HepG2 (cell line): ENCODE measurements at regions not wholly inside any gene's neighbourhood (a gene's known extent, or its start where the extent isn't known, plus 50 kb on each side); places are given as distances from the start of the nearest gene placed in this dataset.

Experiments
- ATAC-seq: fragments of 200-7000 bp; cut with Tn5 transposase; 3 replicates; pipeline ENCODE4 v1.9.1; 2020; ENCODE audit warnings: mild to moderate bottlenecking, moderate library complexity
- BruUV-seq: library from RNA; stranded (reverse); fragments of 400-500 nt; replicated peaks from 2 replicates; lab custom pipeline; 2021; lab: Mats Ljungman, UMichigan
- CTCF ChIA-PET: fragments of 300-600 bp; formaldehyde crosslinking; extraction: SDS; loops from one replicate; lab custom pipeline; 2021; ENCODE audit warnings: low total read pairs, inconsistent platforms, low intra/inter-chr PET ratio; lab: Yijun Ruan, JAX
- POLR2A ChIA-PET: fragments of 350-600 bp; sonication (Branson Sonifier 250); formaldehyde crosslinking; loops from one replicate; lab custom pipeline; 2020; ENCODE audit warnings: antibody characterized with exemption, inconsistent platforms; lab: Yijun Ruan, JAX
- DNase-seq: peaks from one replicate; pipeline ENCODE4 v3.0.0-alpha.2; 2015; ENCODE audit warnings: low spot score
- FAIRE-seq: peaks from 3 replicates; lab custom pipeline; 2011; peaks lifted over from hg19 to GRCh38; lab: Jason Lieb, UNC
- H2AFZ ChIP-seq: one replicate; pipeline ENCODE4 v1.6.1; 2011; ENCODE audit warnings: low read length, inconsistent platforms
- H3K27ac ChIP-seq: fragments of 300-600 bp; 3 replicates; pipeline ENCODE4 v1.8.0; 2011; ENCODE audit warnings: mixed run types, mild to moderate bottlenecking, mixed read lengths, low read length, inconsistent platforms; ENCODE audit not compliant: insufficient read depth; ENCODE audit errors: extremely low read length
- H3K27me3 ChIP-seq, 2 experiments: fragments of 200-600 bp in 1 of 2; 2 replicates in 1 of 2; 3 replicates in 1 of 2; pipeline versions ENCODE4 v1.6.0 to v1.8.0; 2011; ENCODE audit warnings: low read length in 2 of 2, mild to moderate bottlenecking in 2 of 2, moderate library complexity in 2 of 2, inconsistent platforms in 1 of 2; ENCODE audit not compliant: insufficient read depth in 2 of 2, control insufficient read depth in 1 of 2
- H3K36me3 ChIP-seq, 2 experiments: fragments of 200-600 bp in 1 of 2; replicated peaks in 1 of 2; 2 replicates in 1 of 2; 3 replicates in 1 of 2; pipeline versions ENCODE4 v1.5.1 to v1.8.0; 2011; ENCODE audit warnings: low read length in 2 of 2, inconsistent platforms in 1 of 2; ENCODE audit not compliant: insufficient read depth in 2 of 2, control insufficient read depth in 1 of 2
- H3K4me1 ChIP-seq: 2 replicates; pipeline ENCODE4 v1.5.1; 2012; ENCODE audit warnings: low read length, inconsistent platforms; ENCODE audit not compliant: insufficient read depth
- H3K4me2 ChIP-seq: 2 replicates; pipeline ENCODE4 v1.6.0; 2011; ENCODE audit warnings: low read depth, low read length, inconsistent platforms
- H3K4me3 ChIP-seq, 3 experiments: fragments of 200-600 bp in 1 of 3; sonication (generic), shearing (Covaris generic) in 1 of 3; replicated peaks in 1 of 3; 2 replicates each; pipeline ENCODE4 v1.5.1; 2011 to 2016; ENCODE audit warnings: low read length in 3 of 3, inconsistent platforms in 2 of 3, low read depth in 2 of 3, mild to moderate bottlenecking in 2 of 3, control low read depth in 1 of 3, mixed read lengths in 1 of 3; ENCODE audit not compliant: insufficient read depth in 1 of 3
- H3K79me2 ChIP-seq: one replicate; pipeline ENCODE4 v1.6.1; 2011; ENCODE audit warnings: low read length, inconsistent platforms; ENCODE audit not compliant: insufficient read depth
- H3K9ac ChIP-seq: 2 replicates; pipeline ENCODE4 v1.6.0; 2011; ENCODE audit warnings: mild to moderate bottlenecking, low read depth, low read length, inconsistent platforms; ENCODE audit not compliant: insufficient read depth
- H3K9me3 ChIP-seq: 2 replicates; pipeline ENCODE4 v1.5.1; 2012; ENCODE audit warnings: mild to moderate bottlenecking, low read length
- H4K20me1 ChIP-seq: 2 replicates; pipeline ENCODE4 v1.6.0; 2011; ENCODE audit warnings: inconsistent platforms, mild to moderate bottlenecking, low read length, moderate library complexity; ENCODE audit not compliant: insufficient read depth
- ATF1 ChIP-seq: IDR thresholded peaks from 2 replicates; pipeline ENCODE4 v1.6.1; 2016; ENCODE audit warnings: mild to moderate bottlenecking, control low read depth
- HNF4G ChIP-seq, 2 experiments: sonication (generic) in 1 of 2; formaldehyde crosslinking in 1 of 2; IDR thresholded peaks; 2 replicates each; pipeline versions ENCODE4 v1.4.0 to v1.6.1; 2011 to 2020; ENCODE audit warnings: borderline replicate concordance in 2 of 2, low read depth in 2 of 2, mild to moderate bottlenecking in 2 of 2, low read length in 1 of 2, missing genetic modification reagents in 1 of 2, moderate library complexity in 1 of 2
- NFKB2 ChIP-seq: sonication (generic); formaldehyde crosslinking; IDR thresholded peaks from 2 replicates; pipeline ENCODE4 v1.4.0; 2020; ENCODE audit warnings: missing genetic modification reagents, borderline replicate concordance
- NR3C1 ChIP-seq: sonication (generic); formaldehyde crosslinking; IDR thresholded peaks from 2 replicates; pipeline ENCODE4 v1.4.0; 2020; ENCODE audit warnings: missing genetic modification reagents
- NRL ChIP-seq: sonication (generic); formaldehyde crosslinking; IDR thresholded peaks from 2 replicates; pipeline ENCODE4 v1.5.0; 2020; ENCODE audit warnings: missing genetic modification reagents, mild to moderate bottlenecking, moderate library complexity, borderline replicate concordance
- POLR2AphosphoS5 ChIP-seq: IDR thresholded peaks from 2 replicates; pipeline ENCODE4 v1.6.1; 2012; ENCODE audit warnings: low read depth, low read length
- RFX5 ChIP-seq: IDR thresholded peaks from 2 replicates; pipeline ENCODE4 v1.6.1; 2011; ENCODE audit warnings: low read depth, low read length, improper control_type of control experiment
- SRSF9 ChIP-seq: fragments of 200-400 bp; formaldehyde crosslinking; IDR thresholded peaks from 2 replicates; pipeline ENCODE4 v1.6.1; 2018; ENCODE audit warnings: borderline replicate concordance, mild to moderate bottlenecking, low read depth, low read length; ENCODE audit not compliant: insufficient read depth, poor library complexity, severe bottlenecking
- SYNCRIP ChIP-seq: fragments of 200-400 bp; formaldehyde crosslinking; IDR thresholded peaks from 2 replicates; pipeline ENCODE4 v1.6.1; 2018; ENCODE audit warnings: mild to moderate bottlenecking, low read depth, low read length; ENCODE audit not compliant: insufficient read depth
- ZBTB14 ChIP-seq: sonication (generic); formaldehyde crosslinking; IDR thresholded peaks from 2 replicates; pipeline ENCODE4 v1.4.0; 2020; ENCODE audit warnings: missing genetic modification reagents
- ZNF274 ChIP-seq: sonication (generic); formaldehyde crosslinking; IDR thresholded peaks from 2 replicates; pipeline ENCODE4 v1.5.1; 2020; ENCODE audit warnings: mild to moderate bottlenecking, missing genetic modification reagents
- ZNF34 ChIP-seq: sonication (generic); formaldehyde crosslinking; IDR thresholded peaks from 2 replicates; pipeline ENCODE4 v1.4.0; 2020; ENCODE audit warnings: mild to moderate bottlenecking, missing genetic modification reagents, borderline replicate concordance
- WGBS: methylation state at CpG from one replicate; pipeline ENCODE4 v1.1.6; 2017; ENCODE audit warnings: low lambda C conversion rate; 5-methylcytosine and 5-hydroxymethylcytosine counted together
- in situ Hi-C: cut with HindIII; loops from 2 replicates; pipeline ENCODE4 v1.10.0; 2017; ENCODE audit warnings: low pct_unique_long_range_greater_than_20kb; ENCODE audit not compliant: extremely low pct_ligation_motif_present
- intact Hi-C: fragments of 100-400 bp; cut with micrococcal nuclease; formaldehyde crosslinking; loops from one replicate; pipeline ENCODE4 v1.10.0; 2022; ENCODE audit not compliant: unreplicated experiment
- TF ChIP-seq, protein P1 (sequence below), 2 experiments: fragments of 450-650 bp in 1 of 2; sonication (generic) in 1 of 2; formaldehyde crosslinking in 1 of 2; IDR thresholded peaks; 2 replicates each; pipeline versions ENCODE4 v1.6.1 to v1.8.0; 2016 to 2022; ENCODE audit warnings: antibody characterized with exemption in 1 of 2, mild to moderate bottlenecking in 1 of 2, missing genetic modification reagents in 1 of 2
- TF ChIP-seq, protein P2 (sequence below): IDR thresholded peaks from 2 replicates; pipeline ENCODE4 v1.6.1; 2016

DNA sequence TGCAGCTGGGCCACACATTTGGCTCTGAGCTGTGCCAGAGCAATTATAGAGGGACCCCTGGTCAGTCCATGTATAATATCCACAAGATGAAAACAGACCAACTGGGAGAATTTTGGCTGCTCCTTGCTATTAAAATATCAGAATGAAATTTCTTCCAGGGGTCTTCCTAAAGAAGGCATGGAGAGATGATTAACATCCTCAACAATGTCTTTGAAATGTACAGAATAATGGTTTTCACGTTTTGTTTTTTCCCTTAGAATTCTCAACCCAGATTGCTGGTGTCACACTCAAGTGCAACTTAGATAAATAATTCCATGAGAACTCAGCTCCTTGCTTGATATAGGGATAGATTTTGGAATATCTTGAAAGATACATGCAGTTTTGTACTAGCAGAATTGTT lies 148.3 kb upstream of the SLC24A2 start:
- in situ Hi-C loops (loop anchor here (25.0 kb wide), 1 partner anchor 700 kb away; no protein-coding TSS in a partner anchor), intact Hi-C loops (no loop called here)
- Histone ChIP-seq H3K79me2 (no peaks in the 10 kb centered on the region), H4K20me1 (no peaks in the 10 kb centered on the region), H3K9me3 (no peaks in the 10 kb centered on the region), H3K4me1 (no peaks in the 10 kb centered on the region), H3K4me3 (no peak overlapping the region), H3K36me3 (no peaks in the 10 kb centered on the region), H2AFZ (no peak overlapping the region), H3K27ac (no peak overlapping the region), H3K27me3 (peaks cover 0 to 18% of the 10 kb centered on the region in 2 experiments; a peak in 3 of 5 replicates), H3K4me2 (no peak overlapping the region), H3K9ac (no peak overlapping the region)
- ChIA-PET CTCF (no interaction called here), POLR2A (no interaction called here)
- DNase-seq: no peak
- ATAC-seq: no peak
- no peak for FAIRE-seq
- 0% methylated on average over 1 of the region's 1 CpG for WGBS
- no TSS peak for BruUV-seq
- TF ChIP-seq SYNCRIP: no peak
- TF ChIP-seq, protein P1, sequence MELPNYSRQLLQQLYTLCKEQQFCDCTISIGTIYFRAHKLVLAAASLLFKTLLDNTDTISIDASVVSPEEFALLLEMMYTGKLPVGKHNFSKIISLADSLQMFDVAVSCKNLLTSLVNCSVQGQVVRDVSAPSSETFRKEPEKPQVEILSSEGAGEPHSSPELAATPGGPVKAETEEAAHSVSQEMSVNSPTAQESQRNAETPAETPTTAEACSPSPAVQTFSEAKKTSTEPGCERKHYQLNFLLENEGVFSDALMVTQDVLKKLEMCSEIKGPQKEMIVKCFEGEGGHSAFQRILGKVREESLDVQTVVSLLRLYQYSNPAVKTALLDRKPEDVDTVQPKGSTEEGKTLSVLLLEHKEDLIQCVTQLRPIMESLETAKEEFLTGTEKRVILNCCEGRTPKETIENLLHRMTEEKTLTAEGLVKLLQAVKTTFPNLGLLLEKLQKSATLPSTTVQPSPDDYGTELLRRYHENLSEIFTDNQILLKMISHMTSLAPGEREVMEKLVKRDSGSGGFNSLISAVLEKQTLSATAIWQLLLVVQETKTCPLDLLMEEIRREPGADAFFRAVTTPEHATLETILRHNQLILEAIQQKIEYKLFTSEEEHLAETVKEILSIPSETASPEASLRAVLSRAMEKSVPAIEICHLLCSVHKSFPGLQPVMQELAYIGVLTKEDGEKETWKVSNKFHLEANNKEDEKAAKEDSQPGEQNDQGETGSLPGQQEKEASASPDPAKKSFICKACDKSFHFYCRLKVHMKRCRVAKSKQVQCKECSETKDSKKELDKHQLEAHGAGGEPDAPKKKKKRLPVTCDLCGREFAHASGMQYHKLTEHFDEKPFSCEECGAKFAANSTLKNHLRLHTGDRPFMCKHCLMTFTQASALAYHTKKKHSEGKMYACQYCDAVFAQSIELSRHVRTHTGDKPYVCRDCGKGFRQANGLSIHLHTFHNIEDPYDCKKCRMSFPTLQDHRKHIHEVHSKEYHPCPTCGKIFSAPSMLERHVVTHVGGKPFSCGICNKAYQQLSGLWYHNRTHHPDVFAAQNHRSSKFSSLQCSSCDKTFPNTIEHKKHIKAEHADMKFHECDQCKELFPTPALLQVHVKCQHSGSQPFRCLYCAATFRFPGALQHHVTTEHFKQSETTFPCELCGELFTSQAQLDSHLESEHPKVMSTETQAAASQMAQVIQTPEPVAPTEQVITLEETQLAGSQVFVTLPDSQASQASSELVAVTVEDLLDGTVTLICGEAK (IDR thresholded peaks at IDR 0.05): no peak
- TF ChIP-seq, protein P1 (CRISPR knock-in tag; IDR thresholded peaks at IDR 0.05): no peak
- TF ChIP-seq, protein P2, sequence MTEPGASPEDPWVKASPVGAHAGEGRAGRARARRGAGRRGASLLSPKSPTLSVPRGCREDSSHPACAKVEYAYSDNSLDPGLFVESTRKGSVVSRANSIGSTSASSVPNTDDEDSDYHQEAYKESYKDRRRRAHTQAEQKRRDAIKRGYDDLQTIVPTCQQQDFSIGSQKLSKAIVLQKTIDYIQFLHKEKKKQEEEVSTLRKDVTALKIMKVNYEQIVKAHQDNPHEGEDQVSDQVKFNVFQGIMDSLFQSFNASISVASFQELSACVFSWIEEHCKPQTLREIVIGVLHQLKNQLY (CRISPR knock-in tag): no peak
- no peak for TF ChIP-seq NRL
- no peak for TF ChIP-seq SRSF9
- no peak for TF ChIP-seq ZBTB14 (CRISPR knock-in tag)
- TF ChIP-seq POLR2AphosphoS5: no peak
- TF ChIP-seq ZNF34 (CRISPR knock-in tag): no peak
- no peak for TF ChIP-seq ZNF274 (CRISPR knock-in tag)
- TF ChIP-seq RFX5: no peak
- no peak for TF ChIP-seq NR3C1 (CRISPR knock-in tag)
- no peak for TF ChIP-seq ATF1 (CRISPR knock-in tag)
- TF ChIP-seq HNF4G (IDR thresholded peaks at IDR 0.05; ENCODE audit: borderline replicate concordance, low read depth, low read length): no peak
- TF ChIP-seq HNF4G (CRISPR knock-in tag; IDR thresholded peaks at IDR 0.05; ENCODE audit: borderline replicate concordance, low read depth): no peak
- no peak for TF ChIP-seq NFKB2 (CRISPR knock-in tag)
